HFFc6 (cell line): ENCODE measurements at regions not wholly inside any gene's neighbourhood (a gene's known extent, or its start where the extent isn't known, plus 50 kb on each side); places are given as distances from the start of the nearest gene placed in this dataset.

Source experiments
- DNase-seq: peaks from one replicate; pipeline ENCODE4 v3.0.0-alpha.2; 2018
- H3K27ac Mint-ChIP-seq: 2 replicates; pipeline ENCODE4 v1.8.0; 2020; ENCODE audit warnings: mild to moderate bottlenecking, mixed read lengths
- H3K27me3 Mint-ChIP-seq: 2 replicates; pipeline ENCODE4 v1.8.0; 2021; ENCODE audit warnings: mild to moderate bottlenecking, moderate library complexity, mixed read lengths; ENCODE audit not compliant: insufficient read depth
- H3K36me3 Mint-ChIP-seq: 2 replicates; pipeline ENCODE4 v1.8.0; 2021; ENCODE audit warnings: low read depth, mixed read lengths
- H3K4me1 Mint-ChIP-seq: 2 replicates; pipeline ENCODE4 v1.8.0; 2020; ENCODE audit warnings: low read depth, mixed read lengths
- H3K4me3 Mint-ChIP-seq: 2 replicates; pipeline ENCODE4 v1.8.0; 2020; ENCODE audit warnings: mild to moderate bottlenecking, moderate library complexity, mixed read lengths
- H3K9me3 Mint-ChIP-seq: 2 replicates; pipeline ENCODE4 v1.8.0; 2020; ENCODE audit warnings: mild to moderate bottlenecking, mixed read lengths
- TF ChIP-seq, protein P1 (sequence below): fragments of 200-600 bp; sonication (generic); IDR thresholded peaks from 2 replicates; pipeline ENCODE4 v1.5.0; 2021; ENCODE audit warnings: antibody characterized with exemption, mild to moderate bottlenecking

DNA sequence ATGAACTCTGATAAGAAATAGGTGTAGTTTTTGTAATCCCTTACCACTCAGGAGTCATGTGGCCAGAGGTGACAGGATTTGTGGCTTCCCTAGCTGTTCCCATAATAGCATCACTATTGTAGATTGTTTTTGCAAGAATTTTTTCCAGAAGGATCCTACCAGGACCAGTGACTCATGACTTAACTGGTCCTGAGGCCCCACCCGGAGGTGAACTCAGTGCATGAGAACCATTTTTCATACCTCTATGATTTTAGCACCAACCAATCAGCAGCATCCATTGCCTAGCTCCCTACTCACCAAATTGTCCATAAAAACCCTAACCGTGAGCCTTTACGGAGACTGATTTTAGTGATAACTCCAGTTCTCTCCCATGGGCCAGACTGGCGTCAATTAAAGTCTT, 484.8 kb downstream of the PSAT1 start:
- H3K27me3 Mint-ChIP-seq: no peaks in the 10 kb centered on the region
- peaks cover 4% of the 10 kb centered on the region; the same call in 1 of the 2 replicates for H3K36me3 Mint-ChIP-seq
- H3K27ac Mint-ChIP-seq: no peak overlapping the region
- H3K4me1 Mint-ChIP-seq: peaks cover 85% of the 10 kb centered on the region
- peak; percentile 24 for DNase-seq
- no peaks in the 10 kb centered on the region for H3K9me3 Mint-ChIP-seq
- TF ChIP-seq, protein P1, sequence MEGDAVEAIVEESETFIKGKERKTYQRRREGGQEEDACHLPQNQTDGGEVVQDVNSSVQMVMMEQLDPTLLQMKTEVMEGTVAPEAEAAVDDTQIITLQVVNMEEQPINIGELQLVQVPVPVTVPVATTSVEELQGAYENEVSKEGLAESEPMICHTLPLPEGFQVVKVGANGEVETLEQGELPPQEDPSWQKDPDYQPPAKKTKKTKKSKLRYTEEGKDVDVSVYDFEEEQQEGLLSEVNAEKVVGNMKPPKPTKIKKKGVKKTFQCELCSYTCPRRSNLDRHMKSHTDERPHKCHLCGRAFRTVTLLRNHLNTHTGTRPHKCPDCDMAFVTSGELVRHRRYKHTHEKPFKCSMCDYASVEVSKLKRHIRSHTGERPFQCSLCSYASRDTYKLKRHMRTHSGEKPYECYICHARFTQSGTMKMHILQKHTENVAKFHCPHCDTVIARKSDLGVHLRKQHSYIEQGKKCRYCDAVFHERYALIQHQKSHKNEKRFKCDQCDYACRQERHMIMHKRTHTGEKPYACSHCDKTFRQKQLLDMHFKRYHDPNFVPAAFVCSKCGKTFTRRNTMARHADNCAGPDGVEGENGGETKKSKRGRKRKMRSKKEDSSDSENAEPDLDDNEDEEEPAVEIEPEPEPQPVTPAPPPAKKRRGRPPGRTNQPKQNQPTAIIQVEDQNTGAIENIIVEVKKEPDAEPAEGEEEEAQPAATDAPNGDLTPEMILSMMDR: peak; percentile 29; the same call in 1 of the 2 replicates
- no peak overlapping the region for H3K4me3 Mint-ChIP-seq

DNA sequence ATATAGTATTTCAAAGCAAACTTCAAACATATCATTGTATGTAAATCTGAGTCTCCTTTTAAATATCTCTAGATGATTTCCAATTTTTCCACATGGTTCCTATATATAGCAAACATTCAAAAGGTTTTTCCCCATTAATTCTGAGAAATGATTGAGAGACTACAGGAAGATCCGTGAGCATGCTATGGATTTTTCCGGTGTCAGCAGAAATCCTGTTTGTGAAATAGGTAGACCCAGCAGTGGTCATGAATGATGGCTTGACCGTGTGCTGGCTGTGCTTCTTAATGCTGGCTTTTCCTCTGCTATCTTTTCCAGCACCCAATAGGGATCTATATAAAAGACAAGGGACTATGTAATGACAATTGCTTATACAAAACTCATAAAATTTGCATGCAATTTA, 485.3 kb downstream of the PSAT1 start:
- no peak for DNase-seq
- Mint-ChIP-seq H3K4me1 (peaks cover 85% of the 10 kb centered on the region), H3K36me3 (peaks cover 4% of the 10 kb centered on the region; the same call in 1 of the 2 replicates), H3K27me3 (no peaks in the 10 kb centered on the region), H3K4me3 (no peak overlapping the region), H3K9me3 (no peaks in the 10 kb centered on the region), H3K27ac (no peak overlapping the region)
- TF ChIP-seq, protein P1: no peak

DNA sequence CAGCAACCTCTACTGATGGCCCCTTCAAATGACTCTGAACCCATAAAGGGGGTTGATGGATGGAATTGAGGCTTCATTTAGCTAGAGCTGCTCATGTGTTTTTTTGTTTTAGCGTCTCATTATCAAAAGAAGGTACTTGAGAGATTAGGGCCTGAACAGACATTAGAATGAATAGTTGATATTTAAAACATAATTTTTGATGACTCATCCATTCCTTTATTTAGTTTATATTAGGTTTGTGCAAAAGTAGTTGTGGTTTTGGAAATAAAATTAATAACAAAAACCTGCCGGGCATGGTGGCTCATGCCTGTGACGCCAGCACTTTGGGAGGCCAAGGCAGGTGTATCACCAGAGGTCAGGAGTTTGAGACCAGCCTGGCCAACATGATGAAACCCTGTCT, 485.9 kb downstream of the PSAT1 start:
- Mint-ChIP-seq H3K9me3 (no peaks in the 10 kb centered on the region), H3K27me3 (no peaks in the 10 kb centered on the region), H3K4me3 (no peak overlapping the region), H3K4me1 (peaks cover 85% of the 10 kb centered on the region), H3K36me3 (peaks cover 4% of the 10 kb centered on the region; the same call in 1 of the 2 replicates), H3K27ac (no peak overlapping the region)
- TF ChIP-seq, protein P1: no peak
- DNase-seq: no peak

DNA sequence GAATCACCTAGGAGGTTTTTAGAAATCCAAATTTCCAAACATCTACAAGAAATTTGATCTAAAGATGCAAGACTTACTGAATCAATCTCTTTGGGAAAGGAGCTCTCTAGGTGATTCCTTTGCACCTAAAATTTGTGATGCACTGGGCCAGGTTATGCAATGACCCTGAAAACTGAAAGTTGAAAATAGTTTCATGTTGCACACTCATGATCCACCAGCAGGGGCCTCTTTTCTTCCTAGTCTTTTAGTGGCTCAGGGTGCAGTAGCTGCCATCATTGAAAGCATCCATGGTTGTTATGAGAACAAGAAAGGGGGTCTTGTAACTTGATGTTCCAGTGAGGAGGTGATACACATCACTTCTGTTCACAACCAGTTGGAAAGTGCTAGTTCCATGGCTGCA, 486.8 kb downstream of the PSAT1 start:
- H3K4me3 Mint-ChIP-seq: no peak overlapping the region
- TF ChIP-seq, protein P1: peak; percentile 75
- peaks cover 4% of the 10 kb centered on the region; the same call in 1 of the 2 replicates for H3K36me3 Mint-ChIP-seq
- peaks cover 85% of the 10 kb centered on the region for H3K4me1 Mint-ChIP-seq
- no peaks in the 10 kb centered on the region for H3K27me3 Mint-ChIP-seq
- no peak overlapping the region for H3K27ac Mint-ChIP-seq
- no peaks in the 10 kb centered on the region for H3K9me3 Mint-ChIP-seq
- no peak for DNase-seq

DNA sequence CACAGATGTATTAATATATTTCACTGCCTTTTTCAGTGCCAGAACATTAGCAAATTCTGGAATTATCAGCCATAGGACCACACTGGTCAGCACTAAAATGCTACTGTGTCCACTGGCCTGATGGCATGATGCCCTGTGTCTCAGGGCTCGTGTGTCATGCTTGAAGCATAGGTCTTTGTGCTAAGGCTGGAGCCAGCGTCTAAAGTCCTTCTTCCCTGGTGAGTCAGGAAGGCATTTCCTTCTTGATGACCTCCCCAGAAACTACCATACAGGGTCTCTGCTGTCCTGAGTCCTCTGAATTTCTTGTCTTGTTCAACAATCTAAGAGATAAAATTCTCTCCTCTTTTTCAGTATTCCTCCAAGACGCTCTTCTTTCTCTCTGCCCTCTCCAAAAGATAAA, 489.9 kb downstream of the PSAT1 start:
- Mint-ChIP-seq H3K4me1 (peaks cover 61% of the 10 kb centered on the region), H3K9me3 (peaks cover 12% of the 10 kb centered on the region; the same call in 1 of the 2 replicates), H3K4me3 (peak overlapping the region; percentile 43), H3K27ac (peak overlapping the region; percentile 96), H3K36me3 (peaks cover 13% of the 10 kb centered on the region), H3K27me3 (no peaks in the 10 kb centered on the region)
- TF ChIP-seq, protein P1: no peak
- DNase-seq: peak; percentile 75

DNA sequence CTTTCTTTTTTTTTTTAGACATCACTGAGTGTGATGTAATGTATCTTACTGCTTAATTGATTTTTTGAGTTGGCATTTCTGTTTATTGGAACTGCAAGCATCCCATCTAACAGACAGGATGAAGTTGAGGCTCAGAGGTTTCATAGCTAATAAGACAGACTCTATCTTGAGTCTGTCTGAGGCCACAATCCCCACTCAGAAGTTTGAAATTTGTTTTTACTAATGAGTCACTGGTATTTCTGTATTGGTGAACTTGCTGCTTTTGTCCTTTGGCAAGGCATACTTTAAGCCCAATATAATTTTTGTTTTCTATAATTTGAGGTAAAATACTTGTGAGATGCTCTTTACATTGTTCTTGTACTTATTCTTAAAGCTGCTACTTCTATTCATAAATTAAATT, 491.2 kb downstream of the PSAT1 start:
- Mint-ChIP-seq H3K9me3 (peaks cover 12% of the 10 kb centered on the region; the same call in 1 of the 2 replicates), H3K4me3 (peak overlapping the region; percentile 47; the same call in 1 of the 2 replicates), H3K27me3 (no peaks in the 10 kb centered on the region), H3K27ac (peak overlapping the region; percentile 96), H3K4me1 (peaks cover 59% of the 10 kb centered on the region), H3K36me3 (peaks cover 13% of the 10 kb centered on the region)
- TF ChIP-seq, protein P1: no peak
- peak; percentile 32 for DNase-seq
